MCF 10A (cell line): ENCODE measurements at regions not wholly inside any gene's neighbourhood (a gene's known extent, or its start where the extent isn't known, plus 50 kb on each side); places are given as distances from the start of the nearest gene placed in this dataset.

ENCODE experiments used
- BruUV-seq: library from RNA; stranded (reverse); fragments of 400-500 nt; replicated peaks from 2 replicates; lab custom pipeline; 2021; lab: Mats Ljungman, UMichigan
- CTCF ChIA-PET: fragments of 300-600 bp; sonication (Branson Sonifier 250); formaldehyde crosslinking; extraction: SDS; loops from one replicate; lab custom pipeline; 2021; ENCODE audit warnings: antibody characterized with exemption, inconsistent platforms; lab: Yijun Ruan, JAX
- POLR2A ChIA-PET: fragments of 300-600, 350-650 bp; sonication (Branson Sonifier 250); formaldehyde crosslinking; extraction: SDS; loops from one replicate; lab custom pipeline; 2020; ENCODE audit warnings: antibody characterized with exemption, inconsistent platforms; lab: Yijun Ruan, JAX
- DNase-seq: peaks from one replicate; pipeline ENCODE4 v3.0.0-alpha.2; 2018; ENCODE audit not compliant: unreplicated experiment
- H3K27ac Mint-ChIP-seq: one replicate; pipeline ENCODE4 v1.8.0; 2022; ENCODE audit warnings: mild to moderate bottlenecking, low read depth, mixed read lengths; ENCODE audit not compliant: unreplicated experiment
- H3K27me3 Mint-ChIP-seq: one replicate; pipeline ENCODE4 v1.8.0; 2022; ENCODE audit warnings: mixed read lengths; ENCODE audit not compliant: insufficient read depth, unreplicated experiment
- H3K36me3 Mint-ChIP-seq: one replicate; pipeline ENCODE4 v1.8.0; 2022; ENCODE audit warnings: mild to moderate bottlenecking, moderate library complexity, mixed read lengths; ENCODE audit not compliant: insufficient read depth, unreplicated experiment
- H3K4me1 Mint-ChIP-seq: one replicate; pipeline ENCODE4 v1.8.0; 2022; ENCODE audit warnings: mixed read lengths; ENCODE audit not compliant: insufficient read depth, unreplicated experiment
- H3K4me3 Mint-ChIP-seq: one replicate; pipeline ENCODE4 v1.8.0; 2022; ENCODE audit warnings: mild to moderate bottlenecking, moderate library complexity, mixed read lengths; ENCODE audit not compliant: unreplicated experiment
- H3K9me3 Mint-ChIP-seq: one replicate; pipeline ENCODE4 v1.8.0; 2022; ENCODE audit warnings: mixed read lengths; ENCODE audit not compliant: unreplicated experiment
- CTCF ChIP-seq: fragments of 200-600 bp; IDR thresholded peaks from one replicate; pipeline ENCODE4 v1.8.0; 2022; ENCODE audit warnings: antibody characterized with exemption, mild to moderate bottlenecking; ENCODE audit not compliant: unreplicated experiment
- intact Hi-C: fragments of 100-400 bp; cut with micrococcal nuclease; formaldehyde crosslinking; loops from 2 replicates; pipeline ENCODE4 v1.14.1; 2022

DNA sequence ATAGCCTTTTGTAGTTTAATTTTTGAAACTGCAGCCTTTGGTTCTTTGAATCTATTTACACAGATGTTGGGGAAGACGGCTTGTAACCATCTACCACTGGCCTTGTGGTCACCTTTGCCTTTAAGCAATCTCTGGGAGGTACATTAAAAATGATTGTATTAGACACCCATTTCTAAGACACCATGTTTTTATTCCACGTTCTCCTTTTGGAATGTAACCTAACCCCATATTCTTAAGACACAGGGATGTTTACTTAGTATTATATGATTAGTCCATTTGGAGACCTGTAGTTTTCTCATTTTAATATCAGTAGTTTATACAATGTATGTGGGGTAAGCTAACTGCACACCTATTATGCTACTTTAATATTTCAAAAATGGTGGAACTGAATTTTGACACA is 175.1 kb upstream of the PLSCR5 start:
- ChIA-PET POLR2A (no interaction called here), CTCF (no interaction called here)
- Mint-ChIP-seq H3K4me1 (no peaks in the 10 kb centered on the region), H3K9me3 (no peaks in the 10 kb centered on the region), H3K4me3 (no peak overlapping the region), H3K27me3 (peaks cover 65% of the 10 kb centered on the region), H3K27ac (no peak overlapping the region), H3K36me3 (peaks cover 4% of the 10 kb centered on the region)
- no peak for TF ChIP-seq CTCF
- DNase-seq: no peak
- no TSS peak for BruUV-seq
- intact Hi-C loops: no loop called here

GRCh38 chr3:146777941-146778340 is 172.8 kb upstream of the PLSCR5 start:
- POLR2A ChIA-PET: no interaction called here
- DNase-seq: no peak
- intact Hi-C loops: no loop called here
- Mint-ChIP-seq H3K27ac (no peak overlapping the region), H3K27me3 (peaks cover 49% of the 10 kb centered on the region), H3K4me1 (no peaks in the 10 kb centered on the region), H3K4me3 (no peak overlapping the region), H3K9me3 (no peaks in the 10 kb centered on the region), H3K36me3 (peaks cover 4% of the 10 kb centered on the region)
- TF ChIP-seq CTCF: no peak
- BruUV-seq: no TSS peak
- CTCF ChIA-PET: interaction anchor here (0.7 kb wide), 1 partner anchor 1194 kb away, joined by 3 read pairs; no protein-coding TSS in a partner anchor

GRCh38 chr3:146772211-146772743 is 167.1 kb upstream of the PLSCR5 start:
- Mint-ChIP-seq H3K4me1 (no peaks in the 10 kb centered on the region), H3K4me3 (no peak overlapping the region), H3K36me3 (no peaks in the 10 kb centered on the region), H3K27ac (no peak overlapping the region), H3K27me3 (peaks cover 15% of the 10 kb centered on the region), H3K9me3 (no peaks in the 10 kb centered on the region)
- ChIA-PET CTCF (no interaction called here), POLR2A (no interaction called here)
- DNase-seq: no peak
- intact Hi-C loops: no loop called here
- no TSS peak for BruUV-seq
- TF ChIP-seq CTCF: no peak

- Mint-ChIP-seq H3K27ac (no peak overlapping the region), H3K36me3 (no peaks in the 10 kb centered on the region), H3K4me3 (no peak overlapping the region), H3K9me3 (no peaks in the 10 kb centered on the region), H3K27me3 (peaks cover 7% of the 10 kb centered on the region), H3K4me1 (no peaks in the 10 kb centered on the region)
- DNase-seq: no peak
- no peak for TF ChIP-seq CTCF
- CTCF ChIA-PET: no interaction called here
- no TSS peak for BruUV-seq
- intact Hi-C loops: no loop called here
- POLR2A ChIA-PET: no interaction called here
Measured at GRCh38 chr3:146770881-146771280, 165.7 kb upstream of the PLSCR5 start.
